ENCODE measurements at regions not wholly inside any gene's neighbourhood (a gene's known extent, or its start where the extent isn't known, plus 50 kb on each side); places are given as distances from the start of the nearest gene placed in this dataset.
A peak's percentile ranks its signal among the peaks of the same experiment; 100 is the strongest.

DNA sequence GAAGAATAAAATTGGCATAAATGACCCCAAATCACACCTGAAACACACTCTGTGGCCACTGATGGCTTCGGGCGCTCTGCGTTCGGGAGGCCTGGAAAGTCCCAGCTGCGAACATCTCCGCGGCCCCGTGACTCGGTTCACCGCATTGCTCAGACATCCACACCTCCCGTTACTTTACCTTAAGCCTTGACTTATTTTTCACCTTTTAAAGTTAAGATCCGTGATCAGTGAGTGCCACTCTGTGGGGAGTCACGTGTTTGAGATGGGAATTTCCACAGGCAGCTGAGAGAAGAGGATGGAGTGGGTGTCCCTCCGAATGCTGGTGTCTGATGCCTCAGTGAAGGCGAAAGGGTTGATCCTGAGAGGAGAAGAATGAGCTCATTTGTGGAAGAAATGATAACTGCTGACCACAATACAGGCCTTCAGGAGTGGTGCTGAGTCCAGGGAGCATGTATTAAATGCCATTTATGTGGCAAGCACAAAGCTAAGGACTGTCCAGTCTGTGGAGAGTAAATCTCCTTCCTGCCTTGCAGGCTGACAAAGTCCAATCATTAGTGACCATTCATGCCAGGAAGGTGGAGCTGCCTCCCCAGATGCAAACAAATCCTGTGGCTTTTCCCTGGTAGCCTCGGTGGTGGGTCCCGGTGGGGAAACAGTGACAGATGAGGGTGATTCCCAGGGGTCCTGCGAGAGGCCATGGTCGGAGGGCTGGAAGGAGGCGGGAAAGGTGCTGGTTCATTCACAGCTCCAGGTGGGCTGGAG, 168.8 kb downstream of the RTP5 start:
- Mint-ChIP-seq H3K4me1 (peaks cover 40% of the 10 kb centered on the region), H3K9me3 (no peaks in the 10 kb centered on the region), H3K4me3 (no peak overlapping the region), H3K27ac (peak overlapping the region; percentile 51), H3K27me3 (ENCODE audit: low read depth, poor library complexity) (peaks cover 59% of the 10 kb centered on the region), H3K36me3 (ENCODE audit: low read depth) (no peaks in the 10 kb centered on the region)
- TF ChIP-seq, protein P1, sequence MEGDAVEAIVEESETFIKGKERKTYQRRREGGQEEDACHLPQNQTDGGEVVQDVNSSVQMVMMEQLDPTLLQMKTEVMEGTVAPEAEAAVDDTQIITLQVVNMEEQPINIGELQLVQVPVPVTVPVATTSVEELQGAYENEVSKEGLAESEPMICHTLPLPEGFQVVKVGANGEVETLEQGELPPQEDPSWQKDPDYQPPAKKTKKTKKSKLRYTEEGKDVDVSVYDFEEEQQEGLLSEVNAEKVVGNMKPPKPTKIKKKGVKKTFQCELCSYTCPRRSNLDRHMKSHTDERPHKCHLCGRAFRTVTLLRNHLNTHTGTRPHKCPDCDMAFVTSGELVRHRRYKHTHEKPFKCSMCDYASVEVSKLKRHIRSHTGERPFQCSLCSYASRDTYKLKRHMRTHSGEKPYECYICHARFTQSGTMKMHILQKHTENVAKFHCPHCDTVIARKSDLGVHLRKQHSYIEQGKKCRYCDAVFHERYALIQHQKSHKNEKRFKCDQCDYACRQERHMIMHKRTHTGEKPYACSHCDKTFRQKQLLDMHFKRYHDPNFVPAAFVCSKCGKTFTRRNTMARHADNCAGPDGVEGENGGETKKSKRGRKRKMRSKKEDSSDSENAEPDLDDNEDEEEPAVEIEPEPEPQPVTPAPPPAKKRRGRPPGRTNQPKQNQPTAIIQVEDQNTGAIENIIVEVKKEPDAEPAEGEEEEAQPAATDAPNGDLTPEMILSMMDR (IDR thresholded peaks at IDR 0.05): no peak
- no peak for DNase-seq

DNA sequence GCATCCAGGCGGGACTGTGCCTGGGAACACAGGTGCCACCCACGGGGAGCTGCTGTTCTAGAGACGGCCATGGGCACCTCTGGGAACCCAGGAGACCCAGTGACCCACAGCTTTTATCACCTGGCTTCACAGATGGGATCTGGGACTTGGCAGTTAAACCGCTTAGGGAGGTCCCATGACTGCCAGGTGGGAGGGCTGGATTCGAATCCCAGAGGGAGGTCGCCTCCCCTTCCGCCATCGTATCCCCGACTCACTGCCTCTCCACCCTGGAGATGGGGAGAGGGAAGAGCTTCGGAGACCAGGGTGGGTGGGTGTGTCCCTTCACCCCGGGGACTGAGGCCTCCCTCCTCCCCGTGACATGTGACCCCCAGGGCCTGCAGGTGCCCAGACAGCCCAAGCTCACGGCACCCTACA, 169.4 kb downstream of the RTP5 start:
- DNase-seq: no peak
- no peaks in the 10 kb centered on the region for H3K36me3 Mint-ChIP-seq (ENCODE audit: low read depth)
- peaks cover 59% of the 10 kb centered on the region for H3K27me3 Mint-ChIP-seq (ENCODE audit: low read depth, poor library complexity)
- H3K9me3 Mint-ChIP-seq: no peaks in the 10 kb centered on the region
- no peak overlapping the region for H3K4me3 Mint-ChIP-seq
- TF ChIP-seq, protein P1 (IDR thresholded peaks at IDR 0.05): no peak
- H3K4me1 Mint-ChIP-seq: peaks cover 40% of the 10 kb centered on the region
- no peak overlapping the region for H3K27ac Mint-ChIP-seq

DNA sequence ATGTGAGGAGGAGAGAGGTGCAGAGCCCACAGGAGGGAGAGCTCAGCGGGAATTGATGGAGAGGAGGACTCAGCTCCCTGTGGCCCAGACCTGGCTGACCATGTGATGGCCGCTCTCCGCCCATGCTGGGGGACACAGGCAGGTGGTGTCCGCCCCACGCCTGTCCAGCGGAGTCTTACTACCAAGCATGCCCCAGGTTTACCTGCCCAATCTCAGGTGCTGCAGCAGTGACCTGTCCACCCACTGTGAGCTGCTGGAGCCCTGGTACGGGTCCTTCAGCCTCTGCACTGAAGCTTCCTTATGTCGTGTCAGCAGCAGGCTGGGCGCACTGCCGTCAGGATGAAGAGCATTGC, 170.8 kb downstream of the RTP5 start:
- H3K36me3 Mint-ChIP-seq (ENCODE audit: low read depth): no peaks in the 10 kb centered on the region
- H3K27ac Mint-ChIP-seq: no peak overlapping the region
- H3K4me3 Mint-ChIP-seq: no peak overlapping the region
- no peak for DNase-seq
- peaks cover 9% of the 10 kb centered on the region for H3K9me3 Mint-ChIP-seq
- TF ChIP-seq, protein P1 (IDR thresholded peaks at IDR 0.05): no peak
- peaks cover 66% of the 10 kb centered on the region for H3K27me3 Mint-ChIP-seq (ENCODE audit: low read depth, poor library complexity)
- H3K4me1 Mint-ChIP-seq: peaks cover 42% of the 10 kb centered on the region

- no peak for DNase-seq
- peaks cover 67% of the 10 kb centered on the region for H3K27me3 Mint-ChIP-seq (ENCODE audit: low read depth, poor library complexity)
- peaks cover 9% of the 10 kb centered on the region for H3K9me3 Mint-ChIP-seq
- H3K27ac Mint-ChIP-seq: no peak overlapping the region
- H3K36me3 Mint-ChIP-seq (ENCODE audit: low read depth): no peaks in the 10 kb centered on the region
- TF ChIP-seq, protein P1 (IDR thresholded peaks at IDR 0.05): no peak
- no peak overlapping the region for H3K4me3 Mint-ChIP-seq
- peaks cover 38% of the 10 kb centered on the region for H3K4me1 Mint-ChIP-seq
These were observed 171.2 kb downstream of the RTP5 start for GRCh38 chr2:242040681-242041080.

DNA sequence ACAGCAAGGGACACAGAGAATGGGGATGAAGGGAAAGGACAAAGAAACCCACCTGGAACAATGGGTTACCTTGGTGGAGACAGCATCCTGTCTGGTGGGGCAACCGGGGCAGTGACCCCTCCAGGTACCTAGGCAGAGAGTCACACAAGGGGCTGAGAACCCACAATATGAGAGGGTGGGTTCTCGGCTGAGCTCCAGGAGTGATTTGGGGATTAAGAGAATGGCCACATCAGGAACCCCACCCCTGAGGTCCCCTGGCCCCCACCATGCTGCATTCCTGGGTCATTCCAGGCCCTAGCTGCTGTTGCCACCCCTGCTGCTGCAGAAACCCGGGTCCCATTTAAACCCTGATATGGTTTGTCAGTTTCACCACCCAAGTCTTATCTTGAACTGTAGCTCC, 172.3 kb downstream of the RTP5 start:
- TF ChIP-seq, protein P1 (IDR thresholded peaks at IDR 0.05): no peak
- Mint-ChIP-seq H3K27ac (no peak overlapping the region), H3K36me3 (ENCODE audit: low read depth) (peaks cover 5% of the 10 kb centered on the region), H3K4me1 (peaks cover 31% of the 10 kb centered on the region), H3K4me3 (no peak overlapping the region), H3K9me3 (peaks cover 15% of the 10 kb centered on the region), H3K27me3 (ENCODE audit: low read depth, poor library complexity) (peaks cover 70% of the 10 kb centered on the region)
- no peak for DNase-seq

Data from nephron progenitor cell (in vitro differentiated cells).